Lower leg skin (tissue), 4 donors: ENCODE measurements at regions not wholly inside any gene's neighbourhood (a gene's known extent, or its start where the extent isn't known, plus 50 kb on each side); places are given as distances from the start of the nearest gene placed in this dataset.

ENCODE experiments used
- DNase-seq, 2 donors: peaks; one replicate each; pipeline ENCODE4 v3.0.0-alpha.2; 2019; ENCODE audit warnings: low spot score in 2 of 2
- H3K4me3 ChIP-seq: fragments of 200-600 bp; sonication (generic); 2 replicates; pipeline ENCODE4 v1.5.1; 2017; ENCODE audit warnings: mild to moderate bottlenecking, low read depth; ENCODE audit not compliant: poor library complexity, severe bottlenecking
- POLR2A ChIP-seq, 2 donors: fragments of 450-650 bp; IDR thresholded peaks; one replicate each; pipeline ENCODE4 v1.6.1; 2016 to 2017; ENCODE audit warnings: antibody characterized with exemption in 2 of 2, mild to moderate bottlenecking in 1 of 2, moderate library complexity in 1 of 2
- WGBS, 2 donors: methylation state at CpG; one replicate each; pipeline ENCODE4 v1.1.5; 2018; 5-methylcytosine and 5-hydroxymethylcytosine counted together
- intact Hi-C: fragments of 100-400 bp; cut with DNase I; formaldehyde crosslinking; loops from one replicate; pipeline ENCODE4 v1.15.0; 2023; ENCODE audit warnings: low total_unique reads
- TF ChIP-seq, protein P1 (sequence below), 3 donors: fragments of 450-650 bp; IDR thresholded peaks; one replicate each; pipeline ENCODE4 v1.5.1; 2016; ENCODE audit warnings: antibody characterized with exemption in 3 of 3, mild to moderate bottlenecking in 3 of 3, moderate library complexity in 2 of 3

DNA sequence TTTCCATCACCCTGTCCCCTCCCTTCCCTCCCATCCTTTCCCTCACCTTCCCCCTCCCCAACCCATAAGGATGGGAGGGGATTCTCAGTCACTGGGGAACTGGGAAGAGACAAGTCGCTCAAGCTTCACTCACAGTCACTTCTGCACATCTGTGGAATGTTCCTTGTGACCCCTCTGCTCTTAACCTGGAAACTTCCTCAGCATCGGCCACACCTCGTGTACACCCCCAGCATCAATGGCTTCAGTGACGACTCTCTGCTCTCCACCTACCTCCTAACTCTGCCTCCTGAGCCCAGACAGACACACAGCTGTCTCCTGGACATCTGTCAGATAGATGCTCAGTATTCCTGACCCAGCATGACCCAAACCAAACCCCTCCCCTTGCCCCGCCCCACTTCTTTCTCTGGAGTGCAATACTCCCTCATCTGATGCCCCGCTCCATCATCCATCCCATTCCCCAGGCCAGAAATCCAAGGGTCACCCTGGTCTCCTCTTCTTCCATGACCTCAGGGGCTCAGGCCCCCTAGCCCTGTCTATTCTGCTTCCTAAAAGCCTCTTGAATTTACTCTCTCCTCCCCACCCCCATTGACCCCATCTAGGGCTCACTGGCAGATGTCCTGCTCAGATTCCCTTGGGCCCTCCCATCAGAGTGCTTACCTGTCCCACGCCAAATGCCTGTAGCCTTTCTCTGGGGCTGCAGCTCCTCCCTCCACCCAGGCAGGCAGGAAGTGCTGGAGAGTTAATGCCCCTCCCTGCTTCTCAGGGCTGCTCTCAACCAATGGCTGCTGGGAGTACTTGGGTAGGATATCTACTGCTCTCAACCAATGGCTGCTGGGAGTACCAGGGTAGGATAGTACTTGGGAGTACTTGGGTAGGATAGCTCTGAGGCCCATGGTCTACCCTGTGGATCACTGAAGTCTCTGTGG lies 83.1 kb upstream of the CSF3R start:
- DNase-seq: peak in 1 of 2 donors; percentile 61
- intact Hi-C loops: no loop called here
- TF ChIP-seq, protein P1, sequence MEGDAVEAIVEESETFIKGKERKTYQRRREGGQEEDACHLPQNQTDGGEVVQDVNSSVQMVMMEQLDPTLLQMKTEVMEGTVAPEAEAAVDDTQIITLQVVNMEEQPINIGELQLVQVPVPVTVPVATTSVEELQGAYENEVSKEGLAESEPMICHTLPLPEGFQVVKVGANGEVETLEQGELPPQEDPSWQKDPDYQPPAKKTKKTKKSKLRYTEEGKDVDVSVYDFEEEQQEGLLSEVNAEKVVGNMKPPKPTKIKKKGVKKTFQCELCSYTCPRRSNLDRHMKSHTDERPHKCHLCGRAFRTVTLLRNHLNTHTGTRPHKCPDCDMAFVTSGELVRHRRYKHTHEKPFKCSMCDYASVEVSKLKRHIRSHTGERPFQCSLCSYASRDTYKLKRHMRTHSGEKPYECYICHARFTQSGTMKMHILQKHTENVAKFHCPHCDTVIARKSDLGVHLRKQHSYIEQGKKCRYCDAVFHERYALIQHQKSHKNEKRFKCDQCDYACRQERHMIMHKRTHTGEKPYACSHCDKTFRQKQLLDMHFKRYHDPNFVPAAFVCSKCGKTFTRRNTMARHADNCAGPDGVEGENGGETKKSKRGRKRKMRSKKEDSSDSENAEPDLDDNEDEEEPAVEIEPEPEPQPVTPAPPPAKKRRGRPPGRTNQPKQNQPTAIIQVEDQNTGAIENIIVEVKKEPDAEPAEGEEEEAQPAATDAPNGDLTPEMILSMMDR (IDR thresholded peaks at IDR 0.05): no peak
- no peak for TF ChIP-seq POLR2A (IDR thresholded peaks at IDR 0.05)
- no peak overlapping the region for H3K4me3 ChIP-seq
- 65 to 70% methylated on average over 7 of the region's 7 CpGs for WGBS, 2 donors

DNA sequence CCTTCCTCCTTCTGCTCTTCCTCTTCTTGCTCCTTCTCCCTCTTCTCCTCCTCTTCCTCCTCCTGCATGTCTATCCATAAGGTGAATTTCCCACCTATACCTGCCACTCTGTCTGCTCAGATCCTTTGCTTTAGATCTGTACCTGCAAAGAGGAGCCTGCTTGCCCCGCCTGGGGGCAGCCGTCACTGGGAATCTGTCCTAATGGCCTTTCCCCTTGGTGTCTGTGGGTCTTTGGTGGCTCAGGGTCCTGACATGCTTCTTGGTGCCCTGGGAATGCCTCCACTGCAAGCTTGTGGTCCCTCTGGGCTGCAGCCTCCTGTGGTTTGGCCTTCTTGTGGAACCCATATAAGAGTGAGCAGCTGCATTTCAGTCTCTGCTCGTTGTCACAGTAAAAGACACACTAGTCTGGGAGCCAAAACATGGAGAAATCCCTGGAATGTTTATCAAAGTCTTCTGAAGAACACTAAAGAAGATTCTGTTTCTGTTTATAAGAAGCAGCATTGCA lies 79.5 kb upstream of the CSF3R start:
- H3K4me3 ChIP-seq: no peak overlapping the region
- DNase-seq: peak in 1 of 2 donors; percentile 59
- TF ChIP-seq POLR2A (IDR thresholded peaks at IDR 0.05): no peak
- TF ChIP-seq, protein P1 (IDR thresholded peaks at IDR 0.05): no peak
- WGBS, 2 donors: 68 to 73% methylated on average over 3 of the region's 3 CpGs
- intact Hi-C loops: no loop called here

DNA sequence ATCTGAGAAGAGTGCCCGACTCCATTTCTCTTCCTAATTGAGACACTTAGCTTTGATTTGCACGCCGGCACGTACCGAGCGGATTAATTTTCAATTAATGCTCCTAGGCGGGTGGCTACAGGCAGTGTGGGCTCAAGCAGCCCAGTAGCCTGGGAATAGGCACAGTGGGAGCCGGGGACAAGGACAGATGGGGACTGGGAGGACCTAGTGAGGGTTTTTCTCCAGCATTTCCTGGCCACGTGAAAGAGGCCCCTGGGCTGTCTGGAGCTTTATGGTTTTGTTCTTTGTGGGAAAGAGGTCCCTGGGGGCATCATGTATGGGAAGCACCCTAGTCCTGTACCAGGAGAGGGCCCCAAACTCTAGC lies 78.6 kb upstream of the CSF3R start:
- WGBS, 2 donors: 82 to 90% methylated on average over 9 of the region's 9 CpGs
- no peak overlapping the region for H3K4me3 ChIP-seq

DNA sequence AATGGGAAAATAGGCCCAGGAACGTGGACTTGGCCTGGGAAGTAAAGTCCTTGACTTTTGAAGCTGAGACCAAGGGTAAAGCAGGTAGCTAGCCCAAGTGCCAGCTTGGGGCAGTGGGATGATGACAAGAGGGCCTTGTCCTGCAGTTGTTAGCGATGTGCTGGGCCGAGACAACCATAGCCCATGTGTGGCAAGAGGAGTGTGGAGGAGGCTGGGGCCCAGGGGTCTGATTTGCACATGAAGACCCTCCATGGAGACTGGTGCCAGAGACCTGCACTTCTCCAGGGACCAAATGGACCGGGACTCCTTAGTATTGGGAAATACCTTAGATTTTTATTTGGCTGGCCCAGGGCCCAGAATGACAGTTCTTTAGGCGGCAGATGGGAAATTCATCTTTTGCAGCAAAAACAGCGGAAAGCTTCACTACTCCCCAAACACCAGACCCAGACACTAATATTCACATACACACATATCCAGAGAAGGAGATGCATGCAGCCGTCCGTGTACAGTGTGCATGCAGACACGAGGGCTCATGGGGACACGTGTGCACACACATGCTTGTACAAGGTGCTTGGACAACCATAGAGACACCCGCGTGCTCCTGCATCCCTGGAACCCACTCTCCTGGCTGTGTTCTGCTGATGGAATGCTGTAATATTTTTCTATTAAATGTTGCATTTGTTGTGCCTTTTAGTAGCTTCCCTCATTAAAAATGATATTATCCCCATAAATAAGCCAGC lies 78.1 kb upstream of the CSF3R start:
- WGBS, 2 donors: 80 to 86% methylated on average over 12 of the region's 12 CpGs
- no peak for TF ChIP-seq POLR2A (IDR thresholded peaks at IDR 0.05)
- TF ChIP-seq, protein P1 (IDR thresholded peaks at IDR 0.05): no peak
- intact Hi-C loops: no loop called here
- DNase-seq: peak in 1 of 2 donors; percentile 70
- H3K4me3 ChIP-seq: no peak overlapping the region

More for the DNA sequence above, 78.6 kb upstream of the CSF3R start:
- TF ChIP-seq, protein P1 (IDR thresholded peaks at IDR 0.05): no peak
- no peak for TF ChIP-seq POLR2A (IDR thresholded peaks at IDR 0.05)
- intact Hi-C loops: no loop called here
- peak in 1 of 2 donors; percentile 45 for DNase-seq

DNA sequence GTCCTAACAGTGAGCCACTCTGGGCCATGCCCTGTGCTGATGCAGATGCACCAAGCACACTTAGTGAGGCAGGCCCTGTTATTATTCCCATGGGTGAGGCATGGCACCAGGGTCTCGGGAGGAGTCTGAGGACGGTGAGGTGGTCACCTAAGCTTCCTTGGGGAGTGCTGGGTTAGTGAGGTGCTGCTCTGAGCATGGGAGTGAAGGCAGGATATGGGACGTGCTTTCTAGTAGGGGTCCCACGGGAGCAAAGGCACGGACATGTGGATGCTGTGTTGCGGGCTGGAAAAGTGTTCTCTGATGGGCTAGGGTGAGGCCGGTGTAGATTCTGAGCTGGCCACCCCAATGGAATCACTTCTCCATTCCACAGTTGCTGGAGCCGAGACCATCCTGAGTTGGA lies 77.5 kb upstream of the CSF3R start:
- no peak overlapping the region for H3K4me3 ChIP-seq
- intact Hi-C loops: no loop called here
- peak in 1 of 2 donors; percentile 60 for DNase-seq
- WGBS, 2 donors: 79 to 83% methylated on average over 8 of the region's 8 CpGs
- no peak for TF ChIP-seq POLR2A (IDR thresholded peaks at IDR 0.05)
- TF ChIP-seq, protein P1 (IDR thresholded peaks at IDR 0.05): no peak
